Ramos (cell line): ENCODE measurements at regions not wholly inside any gene's neighbourhood (a gene's known extent, or its start where the extent isn't known, plus 50 kb on each side); places are given as distances from the start of the nearest gene placed in this dataset.

ENCODE experiments used
- in situ Hi-C: fragments of 300-500 bp; cut with MboI; formaldehyde crosslinking; loops from one replicate; pipeline ENCODE4 v1.14.3; 2022; ENCODE audit warnings: low sequenced_read_pairs; ENCODE audit not compliant: unreplicated experiment

GRCh38 chr4:175504318-175504717 is 307.7 kb downstream of the GPM6A start:
- in situ Hi-C loops, result no loop called here

- in situ Hi-C loops, result no loop called here
Observed at GRCh38 chr4:175509320-175509719, 302.7 kb downstream of the GPM6A start.

GRCh38 chr4:175511861-175512260 is 300.2 kb downstream of the GPM6A start:
- in situ Hi-C loops, result no loop called here

- in situ Hi-C loops, result no loop called here
Observed at GRCh38 chr4:175514174-175514573, 297.9 kb downstream of the GPM6A start.

- in situ Hi-C loops, result loop anchor here (25.0 kb wide), 1 partner anchor 1168 kb away; no protein-coding TSS in a partner anchor
Observed at GRCh38 chr4:175530655-175531054, 281.4 kb downstream of the GPM6A start.

- in situ Hi-C loops, result loop anchor here (25.0 kb wide), 1 partner anchor 1169 kb away; no protein-coding TSS in a partner anchor
Observed at GRCh38 chr4:175531405-175532091, 280.5 kb downstream of the GPM6A start.

- in situ Hi-C loops, result loop anchor here (25.0 kb wide), 1 partner anchor 1175 kb away; no protein-coding TSS in a partner anchor
Observed at GRCh38 chr4:175536852-175537453, 275.1 kb downstream of the GPM6A start.

- in situ Hi-C loops, result loop anchor here (25.0 kb wide), 1 partner anchor 1177 kb away; no protein-coding TSS in a partner anchor
Observed at GRCh38 chr4:175539498-175539897, 272.6 kb downstream of the GPM6A start.

GRCh38 chr4:175540151-175540550 is 271.9 kb downstream of the GPM6A start:
- in situ Hi-C loops, result loop anchor here (25.0 kb wide), 1 partner anchor 1178 kb away; no protein-coding TSS in a partner anchor

GRCh38 chr4:175540732-175541131 is 271.3 kb downstream of the GPM6A start:
- in situ Hi-C loops, result loop anchor here (25.0 kb wide), 1 partner anchor 1178 kb away; no protein-coding TSS in a partner anchor

GRCh38 chr4:175542786-175543185 is 269.3 kb downstream of the GPM6A start:
- in situ Hi-C loops, result loop anchor here (25.0 kb wide), 1 partner anchor 1180 kb away; no protein-coding TSS in a partner anchor

- in situ Hi-C loops, result loop anchor here (25.0 kb wide), 1 partner anchor 778 kb away; no protein-coding TSS in a partner anchor
Observed at GRCh38 chr4:175559126-175559525, 252.9 kb downstream of the GPM6A start.

- in situ Hi-C loops, result loop anchor here (25.0 kb wide), 1 partner anchor 778 kb away; no protein-coding TSS in a partner anchor
Observed at GRCh38 chr4:175559526-175559925, 252.5 kb downstream of the GPM6A start.

- in situ Hi-C loops, result loop anchor here (25.0 kb wide), 1 partner anchor 777 kb away; no protein-coding TSS in a partner anchor
Observed at GRCh38 chr4:175560604-175561003, 251.5 kb downstream of the GPM6A start.

GRCh38 chr4:175561696-175562095 is 250.4 kb downstream of the GPM6A start:
- in situ Hi-C loops, result loop anchor here (25.0 kb wide), 1 partner anchor 776 kb away; no protein-coding TSS in a partner anchor

GRCh38 chr4:175562111-175562510 is 250.0 kb downstream of the GPM6A start:
- in situ Hi-C loops, result loop anchor here (25.0 kb wide), 1 partner anchor 775 kb away; no protein-coding TSS in a partner anchor

- in situ Hi-C loops, result loop anchor here (25.0 kb wide), 1 partner anchor 775 kb away; no protein-coding TSS in a partner anchor
Observed at GRCh38 chr4:175562542-175562941, 249.5 kb downstream of the GPM6A start.
